ENCODE measurements at regions not wholly inside any gene's neighbourhood (a gene's known extent, or its start where the extent isn't known, plus 50 kb on each side); places are given as distances from the start of the nearest gene placed in this dataset.

DNA sequence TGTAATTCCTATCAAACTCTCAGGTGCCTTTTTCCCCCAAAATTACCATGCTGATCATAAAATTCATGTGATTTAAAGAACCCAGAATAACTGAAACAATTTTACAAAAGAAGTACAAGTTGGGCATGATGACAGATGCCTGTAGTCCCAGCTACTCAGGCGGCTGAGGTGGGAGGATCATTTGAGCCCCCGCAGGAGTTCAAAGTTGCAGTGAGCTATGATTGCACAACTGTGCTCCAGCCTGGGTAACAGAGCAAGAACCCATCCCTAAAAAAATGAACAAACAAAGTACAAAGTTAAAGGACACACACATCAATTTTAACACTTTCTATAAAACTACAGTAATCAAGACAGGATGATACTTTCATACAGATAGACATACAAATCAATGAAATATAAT is 97.9 kb upstream of the LPAR1 start:
- no peak for TF ChIP-seq CTCF (IDR thresholded peaks at IDR 0.05)
- no peak for TF ChIP-seq POLR2A (IDR thresholded peaks at IDR 0.05)
